ENCODE measurements at regions not wholly inside any gene's neighbourhood (a gene's known extent, or its start where the extent isn't known, plus 50 kb on each side); places are given as distances from the start of the nearest gene placed in this dataset.

- DNase-seq = no peak
Measured at GRCh38 chr3:41116851-41117250, 82.5 kb upstream of the CTNNB1 start.

GRCh38 chr3:41117398-41117870 lies 81.9 kb upstream of the CTNNB1 start:
- DNase-seq = peak; percentile 74

GRCh38 chr3:41118461-41119390 lies 80.6 kb upstream of the CTNNB1 start:
- DNase-seq = no peak

GRCh38 chr3:41120460-41120859 lies 78.8 kb upstream of the CTNNB1 start:
- no peak for DNase-seq

- no peak for DNase-seq
Measured at GRCh38 chr3:41125258-41125657, 74.0 kb upstream of the CTNNB1 start.

- DNase-seq = no peak
Measured at GRCh38 chr3:41126472-41126871, 72.8 kb upstream of the CTNNB1 start.

GRCh38 chr3:41126961-41127360 lies 72.3 kb upstream of the CTNNB1 start:
- no peak for DNase-seq

- no peak for DNase-seq
Measured at GRCh38 chr3:41127414-41127813, 71.9 kb upstream of the CTNNB1 start.

GRCh38 chr3:41129731-41130130 lies 69.6 kb upstream of the CTNNB1 start:
- DNase-seq = no peak

GRCh38 chr3:41131224-41131623 lies 68.1 kb upstream of the CTNNB1 start:
- DNase-seq = no peak

- DNase-seq = no peak
Measured at GRCh38 chr3:41137686-41138111, 61.6 kb upstream of the CTNNB1 start.

- no peak for DNase-seq
Measured at GRCh38 chr3:41138146-41138545, 61.2 kb upstream of the CTNNB1 start.

GRCh38 chr3:41138601-41139000 lies 60.7 kb upstream of the CTNNB1 start:
- DNase-seq = no peak

GRCh38 chr3:41140242-41140641 lies 59.1 kb upstream of the CTNNB1 start:
- DNase-seq = no peak

GRCh38 chr3:41141433-41142167 lies 57.7 kb upstream of the CTNNB1 start:
- DNase-seq = no peak

- no peak for DNase-seq
Measured at GRCh38 chr3:41143421-41144031, 55.8 kb upstream of the CTNNB1 start.

- DNase-seq = no peak
Measured at GRCh38 chr3:41144631-41145030, 54.7 kb upstream of the CTNNB1 start.

GRCh38 chr3:41148478-41148877 lies 50.8 kb upstream of the CTNNB1 start:
- peak; percentile 40 for DNase-seq

GRCh38 chr3:41148901-41149300 lies 50.4 kb upstream of the CTNNB1 start:
- no peak for DNase-seq

All from DMS79 treated with DMSO at 0.1 percent for 48 hours (cell line).